CD4-positive, alpha-beta T cell treated with Interleukin-1 beta for 1 hour (primary cell): ENCODE measurements at regions not wholly inside any gene's neighbourhood (a gene's known extent, or its start where the extent isn't known, plus 50 kb on each side); places are given as distances from the start of the nearest gene placed in this dataset.

Source experiments
- DNase-seq, 2 donors: peaks; one replicate each; pipeline ENCODE4 v3.0.0-alpha.2; 2020 to 2022

DNA sequence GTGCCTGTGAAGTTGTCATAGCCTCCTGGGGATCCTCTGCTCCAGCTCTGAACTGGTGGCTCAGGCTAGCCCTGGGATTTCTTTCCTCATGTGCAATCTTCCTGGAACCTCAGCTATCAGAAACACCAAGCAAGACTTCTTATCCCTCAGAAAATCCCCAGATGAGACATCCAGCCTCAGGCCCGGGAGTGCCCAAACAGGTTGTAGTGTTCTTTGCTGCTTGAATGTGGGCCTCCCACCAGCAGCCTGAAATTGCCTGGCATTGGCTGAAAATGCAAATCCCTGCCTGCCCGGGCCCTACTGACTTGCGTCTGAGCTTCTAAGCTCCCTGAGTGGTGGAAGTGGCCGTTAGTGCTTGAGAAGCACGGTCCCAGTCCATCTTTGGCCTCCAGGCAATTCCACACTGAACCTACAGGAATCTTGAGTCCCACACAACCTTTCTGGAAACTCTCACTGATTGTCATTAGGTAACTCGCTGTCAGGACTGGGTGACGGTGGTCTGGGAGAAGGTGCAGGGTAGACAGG, 146.8 kb downstream of the ZBTB18 start:
- DNase-seq: no peak

- no peak for DNase-seq
Observed at GRCh38 chr1:244199902-244200301, 148.8 kb downstream of the ZBTB18 start.

DNA sequence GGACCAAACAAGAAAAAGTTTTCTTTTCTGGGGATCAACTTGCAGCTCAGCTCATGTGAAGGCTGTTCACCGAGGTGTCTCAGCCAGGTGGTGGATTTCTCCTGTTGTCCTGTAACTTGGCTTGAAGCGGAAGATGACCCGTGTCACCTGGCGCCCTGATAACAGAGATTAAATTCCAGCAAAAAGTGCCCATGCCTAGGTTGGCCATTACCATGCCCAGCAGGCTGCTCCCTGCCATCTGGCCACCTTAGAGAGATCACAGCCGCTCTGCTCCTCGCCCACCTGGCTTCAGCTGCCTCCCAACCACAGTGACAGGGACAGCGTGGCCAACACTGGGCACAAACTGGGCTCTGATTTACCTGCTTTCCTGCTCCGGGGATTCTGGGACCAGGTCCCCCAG, 149.5 kb downstream of the ZBTB18 start:
- no peak for DNase-seq

DNA sequence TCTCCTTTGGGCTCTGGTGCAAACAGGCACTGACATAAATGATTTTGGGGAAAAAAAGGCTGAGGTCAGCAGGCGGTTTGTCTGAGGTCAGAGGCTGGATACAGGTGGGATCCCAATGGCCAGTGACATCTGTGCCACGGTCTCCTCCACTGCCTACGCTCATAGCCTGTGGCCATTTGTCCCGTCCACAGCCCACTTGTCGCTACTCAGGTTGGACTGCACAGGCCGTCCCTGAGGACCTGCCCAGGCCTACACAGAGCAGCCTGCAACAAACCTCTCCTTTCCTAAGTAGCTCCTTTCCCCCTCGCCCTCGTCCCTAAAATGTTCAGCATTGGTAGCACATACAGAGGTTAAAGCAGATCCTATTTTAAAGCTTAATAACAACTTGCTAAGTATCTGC, 150.7 kb downstream of the ZBTB18 start:
- no peak for DNase-seq

- no peak for DNase-seq
Observed at GRCh38 chr1:244204004-244204403, 152.9 kb downstream of the ZBTB18 start.

DNA sequence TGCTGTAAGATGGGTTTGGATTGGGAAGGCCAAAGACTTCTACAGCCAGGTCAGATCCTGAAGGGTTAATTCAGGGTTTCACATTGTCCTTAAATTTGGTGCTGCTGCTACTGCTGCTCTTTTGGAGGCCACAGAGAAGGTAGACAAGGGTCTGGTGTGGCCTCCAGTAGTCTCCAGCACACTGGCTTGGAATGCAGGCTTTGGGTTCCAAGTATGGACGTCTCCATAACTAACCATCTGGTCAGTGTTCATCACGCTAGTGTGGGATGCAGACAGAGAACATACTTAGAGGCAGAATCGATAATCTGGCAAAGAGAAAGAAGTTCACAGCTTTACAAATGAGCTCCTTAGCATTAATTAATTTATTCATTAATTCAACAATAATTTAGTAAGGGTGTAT, 154.1 kb downstream of the ZBTB18 start:
- no peak for DNase-seq

DNA sequence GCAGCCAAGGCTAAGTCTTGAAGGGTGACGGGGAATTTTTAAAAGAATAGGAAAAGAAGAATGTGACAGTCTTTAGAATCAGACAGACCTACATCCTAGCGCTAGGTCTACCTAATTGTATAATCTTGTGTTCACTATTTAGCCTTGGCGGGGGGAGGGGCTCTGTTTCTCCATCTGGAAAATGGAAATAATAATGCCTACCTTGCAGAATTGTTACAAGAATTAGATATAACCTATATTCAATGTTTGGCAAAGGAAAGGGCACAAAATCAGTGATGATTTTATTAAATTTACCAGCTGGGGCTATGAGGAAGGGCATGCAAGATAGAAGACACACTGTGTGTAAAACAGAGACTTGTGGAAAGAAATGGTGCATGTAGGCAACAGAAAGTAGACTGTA, 154.8 kb downstream of the ZBTB18 start:
- DNase-seq: no peak

DNA sequence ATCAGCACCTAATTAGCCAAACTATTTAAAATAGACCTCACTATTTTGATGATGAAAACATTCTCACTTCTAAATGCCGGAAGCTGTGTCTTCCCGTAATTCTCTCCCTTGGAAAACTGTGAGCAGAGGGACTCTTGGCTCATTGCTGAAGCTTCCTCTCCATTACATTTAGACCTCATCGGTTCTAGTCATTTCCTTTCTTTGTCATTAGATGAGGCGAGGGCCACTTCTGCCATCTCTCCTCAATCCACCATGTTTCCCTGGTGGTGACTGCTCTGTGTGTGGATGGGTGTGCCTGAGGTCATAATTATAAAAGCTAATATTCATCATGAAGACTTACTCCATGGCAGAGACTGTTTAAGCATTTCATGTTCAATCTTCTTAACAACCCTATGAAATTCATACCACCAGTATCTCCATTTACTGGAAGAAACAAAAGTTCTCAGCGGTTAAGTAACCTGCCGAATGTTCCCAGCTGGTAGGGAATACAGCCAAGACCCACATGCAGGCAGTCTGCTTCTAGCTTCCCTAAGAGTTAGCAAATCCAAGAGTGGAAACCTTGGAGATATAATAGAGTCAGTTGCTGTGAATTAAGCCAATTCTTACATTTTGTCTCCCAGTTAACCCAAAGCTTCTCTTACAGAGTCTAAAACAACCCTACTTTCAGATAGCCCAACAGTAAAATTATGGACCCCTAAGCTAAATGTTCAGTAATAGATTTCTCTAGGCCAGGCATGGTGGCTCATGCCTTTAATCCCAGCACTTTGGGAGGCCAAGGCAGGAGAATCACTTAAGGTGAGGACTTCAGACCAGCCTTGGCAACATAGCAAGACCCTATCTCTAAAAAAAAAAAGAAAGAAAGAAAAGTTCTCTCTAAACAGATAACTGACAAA, 156.2 kb downstream of the ZBTB18 start:
- no peak for DNase-seq

- DNase-seq: no peak
Observed at GRCh38 chr1:244207935-244208244, 156.8 kb downstream of the ZBTB18 start.

DNA sequence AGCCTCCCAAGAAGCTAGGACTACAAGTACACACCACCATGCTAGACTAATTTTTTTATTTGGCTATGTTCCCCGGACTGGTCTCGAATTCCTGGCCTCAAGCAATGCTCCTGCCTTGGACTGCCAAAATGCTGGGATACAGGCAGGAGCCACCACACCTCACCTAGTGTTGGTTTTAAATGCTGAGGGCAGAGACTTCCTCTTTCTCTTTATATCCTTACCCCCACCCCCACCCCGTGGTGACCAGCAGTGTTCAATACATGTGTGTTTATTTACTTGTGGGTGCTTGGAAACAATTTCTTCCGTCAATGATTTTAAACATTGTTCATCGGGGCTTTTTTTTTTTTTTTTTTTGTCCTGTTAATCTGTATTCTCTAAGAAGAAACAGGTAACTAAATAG, 158.9 kb downstream of the ZBTB18 start:
- peak in 1 of 2 donors; percentile 30 for DNase-seq

GRCh38 chr1:244210884-244211558, 159.9 kb downstream of the ZBTB18 start:
- no peak for DNase-seq

DNA sequence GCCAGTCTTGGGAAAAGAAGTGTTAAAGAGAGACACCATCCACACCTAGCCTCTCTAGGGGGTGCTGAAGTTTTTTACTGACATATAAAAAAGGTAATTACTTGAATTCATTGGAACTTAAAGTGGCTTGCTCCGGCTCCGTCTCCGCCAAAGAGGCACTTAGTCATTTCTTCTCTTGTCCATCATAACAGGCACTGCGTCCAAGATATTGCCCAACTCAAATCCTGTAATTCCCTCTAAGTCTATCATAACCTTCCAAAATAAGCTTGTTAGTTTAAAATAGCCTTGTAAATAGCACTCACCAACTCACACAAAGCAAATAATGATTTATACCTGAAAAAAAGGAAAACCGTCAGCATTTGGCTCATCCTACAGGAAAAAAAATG, 160.5 kb downstream of the ZBTB18 start:
- no peak for DNase-seq

GRCh38 chr1:244212219-244212618, 161.1 kb downstream of the ZBTB18 start:
- DNase-seq: no peak

- no peak for DNase-seq
Observed at GRCh38 chr1:244212797-244213475, 161.9 kb downstream of the ZBTB18 start.

DNA sequence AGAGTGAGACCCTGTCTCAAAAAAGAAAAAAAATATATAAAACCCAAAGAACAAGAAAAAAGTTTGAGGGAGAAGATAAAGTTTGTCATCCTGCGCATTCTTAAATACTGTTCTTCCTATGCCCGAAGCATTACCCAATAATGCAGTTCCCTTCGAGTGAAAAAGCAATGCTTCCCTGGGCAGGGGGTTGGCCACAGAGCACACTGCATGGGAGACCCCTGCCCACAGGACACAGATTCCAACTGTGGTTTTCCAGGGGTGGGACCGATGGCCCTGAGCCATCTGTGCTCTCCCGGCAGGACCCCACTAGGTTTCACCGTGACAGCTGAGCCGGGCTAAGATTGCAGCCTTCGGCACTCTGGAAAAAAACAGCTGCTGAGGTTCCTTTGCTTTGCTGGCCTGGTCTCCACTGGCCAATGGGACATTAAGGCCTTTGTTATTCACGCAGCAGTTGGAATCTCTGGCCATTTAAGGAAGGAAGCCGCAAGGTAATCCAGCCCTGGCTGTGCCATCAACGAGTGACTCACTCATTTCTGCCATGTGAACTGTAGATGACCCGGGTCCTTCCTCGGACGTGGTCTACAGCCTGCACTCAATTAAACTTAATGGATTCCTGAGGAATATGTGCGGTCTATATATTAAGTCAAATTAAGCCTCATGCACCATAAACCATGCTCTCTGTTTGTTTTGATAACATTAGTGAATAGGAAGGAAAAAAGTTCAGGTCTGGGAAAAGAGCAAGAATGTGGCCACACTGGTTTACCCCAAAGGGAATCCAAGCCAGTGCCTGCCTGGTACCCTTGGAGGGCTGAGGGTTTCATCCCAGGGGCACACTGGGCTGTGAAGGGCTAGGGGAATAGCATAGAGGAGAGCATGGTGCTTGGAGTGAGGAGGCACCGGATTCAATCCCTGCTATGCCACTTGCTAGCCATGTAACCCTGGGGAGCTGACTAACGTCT, 163.2 kb downstream of the ZBTB18 start:
- peak in 1 of 2 donors; percentile 41 for DNase-seq

DNA sequence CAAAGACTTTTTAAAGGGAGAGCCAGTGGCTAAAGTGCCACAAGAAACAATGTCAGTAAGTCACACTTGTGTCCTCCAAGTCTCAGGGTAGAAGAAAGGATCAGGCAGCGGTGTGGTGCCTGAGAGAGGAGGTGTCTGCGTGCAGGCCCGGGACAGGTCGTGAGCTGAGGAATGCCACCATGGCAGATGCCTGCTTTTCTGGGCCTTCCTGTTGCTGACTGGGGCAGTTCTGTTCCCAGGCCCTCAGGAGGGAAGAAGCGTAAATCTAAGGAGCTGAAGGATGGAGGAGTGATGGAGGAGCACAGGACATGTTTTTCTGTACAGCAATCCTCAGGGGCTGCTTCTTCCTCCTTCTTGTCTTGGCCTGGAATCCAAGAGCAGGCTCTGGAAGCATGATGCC, 165.8 kb downstream of the ZBTB18 start:
- DNase-seq: no peak

DNA sequence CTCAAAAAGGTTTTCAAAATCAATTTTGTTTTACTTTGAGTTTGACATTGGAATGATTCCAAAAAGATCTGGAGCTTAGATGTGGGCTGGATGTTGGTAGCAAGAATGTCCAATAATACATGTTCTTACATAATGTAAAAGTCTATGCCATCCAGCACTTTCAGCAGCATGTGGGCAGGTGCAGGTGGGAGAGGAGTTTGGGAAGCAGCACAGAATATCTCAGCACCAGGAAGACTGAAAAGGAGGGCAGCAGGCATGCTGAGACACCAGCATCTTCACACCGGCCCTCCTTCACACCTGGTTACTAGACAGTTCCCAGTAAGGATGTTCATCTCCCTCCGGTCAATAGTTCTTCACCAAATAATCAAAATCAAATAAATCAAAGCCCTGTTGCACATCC, 166.6 kb downstream of the ZBTB18 start:
- no peak for DNase-seq

DNA sequence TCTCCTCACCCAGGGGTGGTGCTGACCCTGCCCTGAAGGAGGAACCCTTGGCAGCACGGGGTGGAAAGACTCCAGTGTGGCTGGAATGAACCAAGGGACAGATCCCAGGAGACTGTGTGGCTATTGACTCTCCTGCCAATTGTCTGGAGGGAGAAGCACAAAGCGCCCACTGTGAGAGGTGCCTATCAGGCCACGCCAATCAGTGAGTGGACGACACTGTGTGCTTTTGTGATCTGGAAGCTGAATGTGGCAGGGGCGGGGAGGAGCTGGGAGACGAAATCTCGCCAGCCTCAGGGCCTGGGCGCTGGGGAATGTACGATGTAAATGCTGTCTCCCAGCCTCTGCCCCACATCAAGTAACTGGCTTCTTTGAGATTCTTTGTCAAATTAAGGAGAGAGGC, 167.1 kb downstream of the ZBTB18 start:
- DNase-seq: no peak

DNA sequence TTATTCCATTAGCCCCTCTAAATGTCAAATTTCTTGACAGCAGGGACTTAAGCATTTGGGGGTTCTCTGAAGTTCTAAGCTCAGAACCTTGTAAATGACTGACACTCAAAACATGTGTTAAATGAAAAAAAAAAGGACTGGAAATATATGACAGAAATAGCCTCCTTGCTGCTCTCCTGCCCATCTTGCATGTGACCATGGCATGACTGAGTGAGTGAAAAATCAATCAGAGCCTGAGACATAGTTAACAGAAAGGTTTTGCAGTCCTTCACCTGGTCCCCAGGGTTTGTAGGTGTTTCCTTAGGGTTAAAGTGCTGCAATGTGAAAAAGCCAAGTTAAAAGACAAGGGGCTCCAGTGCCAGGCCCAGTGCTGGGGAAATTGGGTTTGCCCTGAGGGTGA, 168.1 kb downstream of the ZBTB18 start:
- DNase-seq: no peak

- DNase-seq: no peak
Observed at GRCh38 chr1:244219802-244220201, 168.7 kb downstream of the ZBTB18 start.

DNA sequence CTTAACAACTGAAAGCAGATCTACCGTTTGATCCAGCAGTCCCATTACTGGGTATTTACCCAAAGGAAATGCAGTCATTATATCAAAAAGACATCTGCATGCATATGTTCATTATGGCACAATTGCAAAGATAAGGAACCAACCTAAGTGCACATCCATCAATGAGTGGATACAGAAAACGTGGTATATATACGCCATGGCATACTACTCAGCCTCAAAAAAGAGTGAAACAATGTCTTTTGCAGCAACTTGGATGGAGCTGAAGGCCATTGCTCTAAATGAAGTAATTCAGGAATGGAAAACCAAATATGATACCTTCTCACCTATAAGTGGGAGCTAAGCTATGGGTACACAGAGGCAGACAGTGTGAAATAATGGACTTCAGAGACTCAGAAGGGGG, 169.3 kb downstream of the ZBTB18 start:
- DNase-seq: no peak

- no peak for DNase-seq
Observed at GRCh38 chr1:244221991-244222390, 170.9 kb downstream of the ZBTB18 start.
